Tibial artery (tissue), 4 donors: ENCODE measurements at regions not wholly inside any gene's neighbourhood (a gene's known extent, or its start where the extent isn't known, plus 50 kb on each side); places are given as distances from the start of the nearest gene placed in this dataset.

Experiments used
- DNase-seq, 2 donors: peaks; one replicate each; pipeline ENCODE4 v3.0.0-alpha.2; 2019
- H3K27ac ChIP-seq, 2 donors: fragments of 200-600 bp; sonication (generic) in 1 of 2; 1 replicate in 1 of 2; 2 replicates in 1 of 2; pipeline ENCODE4 v1.5.1; 2018 to 2019; ENCODE audit warnings: mild to moderate bottlenecking in 1 of 2
- H3K27me3 ChIP-seq, 2 donors: fragments of 200-600 bp; sonication (generic) in 1 of 2; one replicate each; pipeline versions ENCODE4 v1.5.1 to v1.6.0; 2016 to 2019
- H3K36me3 ChIP-seq, 3 donors: fragments of 200-600 bp; sonication (generic) in 2 of 3; one replicate each; pipeline ENCODE4 v1.5.1; 2016 to 2019; ENCODE audit warnings: mild to moderate bottlenecking in 2 of 3
- H3K4me1 ChIP-seq, 4 donors: fragments of 200-600 bp; sonication (generic) in 2 of 4; 1 replicate in 3 of 4; 2 replicates in 1 of 4; pipeline ENCODE4 v1.5.1; 2016 to 2019
- H3K4me3 ChIP-seq, 2 donors: fragments of 200-600 bp; sonication (generic) in 1 of 2; 1 replicate in 1 of 2; 2 replicates in 1 of 2; pipeline ENCODE4 v1.5.1; 2018 to 2019; ENCODE audit warnings: mild to moderate bottlenecking in 2 of 2
- H3K9me3 ChIP-seq, 3 donors: fragments of 200-600 bp; sonication (generic) in 1 of 3; one replicate each; pipeline ENCODE4 v1.5.1; 2016 to 2019
- CTCF ChIP-seq, 2 experiments: fragments of 200-600 bp in 1 of 2; fragments of 450-650 bp in 1 of 2; IDR thresholded peaks; one replicate each; pipeline ENCODE4 v1.5.1; 2017 to 2019; ENCODE audit warnings: antibody characterized with exemption in 2 of 2, mild to moderate bottlenecking in 1 of 2, moderate library complexity in 1 of 2
- intact Hi-C: fragments of 100-400 bp; cut with DNase I; formaldehyde crosslinking; loops from one replicate; pipeline ENCODE4 v1.15.0; 2023; ENCODE audit warnings: low total_unique reads

- H3K4me3 ChIP-seq, result no peak overlapping the region
- no peaks in the 10 kb centered on the region for H3K36me3 ChIP-seq
- no peaks in the 10 kb centered on the region for H3K9me3 ChIP-seq
- intact Hi-C loops, result no loop called here
- DNase-seq, result no peak
- no peak for TF ChIP-seq CTCF (IDR thresholded peaks at IDR 0.05)
- H3K4me1 ChIP-seq, result peaks cover 0 to 18% (median 7%) of the 10 kb centered on the region in 4 donors
- no peaks in the 10 kb centered on the region for H3K27me3 ChIP-seq
- H3K27ac ChIP-seq, result no peak overlapping the region
These were observed 67.1 kb upstream of the SLC22A23 start for GRCh38 chr6:3523966-3524365.

GRCh38 chr6:3523271-3523670, 66.4 kb upstream of the SLC22A23 start:
- H3K27ac ChIP-seq, result peak overlapping the region in 1 of 2 donors; percentile 6
- no peak for TF ChIP-seq CTCF (IDR thresholded peaks at IDR 0.05)
- peaks cover 0 to 25% (median 10%) of the 10 kb centered on the region in 4 donors for H3K4me1 ChIP-seq
- intact Hi-C loops, result no loop called here
- no peaks in the 10 kb centered on the region for H3K27me3 ChIP-seq
- no peaks in the 10 kb centered on the region for H3K36me3 ChIP-seq
- no peaks in the 10 kb centered on the region for H3K9me3 ChIP-seq
- DNase-seq, result no peak
- no peak overlapping the region for H3K4me3 ChIP-seq

GRCh38 chr6:3522561-3523260, 65.9 kb upstream of the SLC22A23 start:
- H3K4me1 ChIP-seq, result peaks cover 0 to 30% (median 12%) of the 10 kb centered on the region in 4 donors
- intact Hi-C loops, result no loop called here
- H3K9me3 ChIP-seq, result no peaks in the 10 kb centered on the region
- peak overlapping the region in 1 of 2 donors; percentile 6 for H3K27ac ChIP-seq
- no peak for TF ChIP-seq CTCF (IDR thresholded peaks at IDR 0.05)
- H3K27me3 ChIP-seq, result no peaks in the 10 kb centered on the region
- no peaks in the 10 kb centered on the region for H3K36me3 ChIP-seq
- DNase-seq, result no peak
- no peak overlapping the region for H3K4me3 ChIP-seq

- Histone ChIP-seq H3K9me3 (no peaks in the 10 kb centered on the region), H3K27me3 (no peaks in the 10 kb centered on the region), H3K4me1 (peaks cover 0 to 34% (median 15%) of the 10 kb centered on the region in 4 donors), H3K4me3 (no peak overlapping the region), H3K27ac (no peak overlapping the region), H3K36me3 (no peaks in the 10 kb centered on the region)
- DNase-seq, result no peak
- TF ChIP-seq CTCF (IDR thresholded peaks at IDR 0.05), result no peak
- intact Hi-C loops, result no loop called here
These were observed 63.7 kb upstream of the SLC22A23 start for GRCh38 chr6:3520281-3521230.

- intact Hi-C loops, result no loop called here
- DNase-seq, result peak; percentile 49 to 73
These were observed 61.7 kb upstream of the SLC22A23 start for GRCh38 chr6:3518356-3519190.

More at GRCh38 chr6:3518356-3519190, 61.7 kb upstream of the SLC22A23 start:
- H3K4me1 ChIP-seq, result peaks cover 0 to 32% (median 12%) of the 10 kb centered on the region in 4 donors
- no peaks in the 10 kb centered on the region for H3K27me3 ChIP-seq
- no peak overlapping the region for H3K27ac ChIP-seq
- no peak overlapping the region for H3K4me3 ChIP-seq
- H3K9me3 ChIP-seq, result no peaks in the 10 kb centered on the region
- no peaks in the 10 kb centered on the region for H3K36me3 ChIP-seq
- TF ChIP-seq CTCF (IDR thresholded peaks at IDR 0.05), result no peak
